H1 (cell line): ENCODE measurements at regions not wholly inside any gene's neighbourhood (a gene's known extent, or its start where the extent isn't known, plus 50 kb on each side); places are given as distances from the start of the nearest gene placed in this dataset.

Experiments
- CTCF ChIA-PET: fragments of 300-600 bp; sonication (Branson Sonifier 250); formaldehyde crosslinking; loops from one replicate; lab custom pipeline; 2021; ENCODE audit not compliant: partially characterized antibody; lab: Charles Lee
- POLR2A ChIA-PET: fragments of 300-600 bp; sonication (Branson Sonifier 250); formaldehyde crosslinking; loops from one replicate; lab custom pipeline; 2021; ENCODE audit warnings: inconsistent platforms; ENCODE audit not compliant: partially characterized antibody; lab: Charles Lee
- DNase-seq, 2 experiments: peaks; one replicate each; pipeline versions ENCODE4 v3.0.0 to v3.0.0-alpha.2; 2010 to 2022; ENCODE audit warnings: low spot score in 2 of 2, low read depth in 1 of 2, mixed read lengths in 1 of 2
- FAIRE-seq: peaks from 2 replicates; lab custom pipeline; 2011; peaks lifted over from hg19 to GRCh38; lab: Jason Lieb, UNC
- H2AFZ ChIP-seq: 2 replicates; pipeline ENCODE4 v1.8.1; 2012; ENCODE audit warnings: low read length, inconsistent platforms
- H2AK5ac ChIP-seq: 2 replicates; pipeline ENCODE4 v1.6.1; 2013; ENCODE audit warnings: low read depth, low read length
- H2BK120ac ChIP-seq: replicated peaks from 2 replicates; pipeline ENCODE3; 2013; ENCODE audit warnings: low read depth, low read length, inconsistent platforms
- H2BK12ac ChIP-seq: 2 replicates; pipeline ENCODE4 v1.6.1; 2013; ENCODE audit warnings: low read depth, low read length
- H2BK15ac ChIP-seq: 2 replicates; pipeline ENCODE4 v1.6.1; 2013; ENCODE audit warnings: low read length
- H2BK20ac ChIP-seq: 2 replicates; pipeline ENCODE4 v1.6.1; 2013; ENCODE audit warnings: low read length
- H2BK5ac ChIP-seq: 2 replicates; pipeline ENCODE4 v1.6.1; 2013; ENCODE audit warnings: low read depth, low read length
- H3K14ac ChIP-seq: 2 replicates; pipeline ENCODE4 v1.6.1; 2013; ENCODE audit warnings: inconsistent platforms; ENCODE audit not compliant: insufficient read length
- H3K18ac ChIP-seq: 2 replicates; pipeline ENCODE4 v1.6.1; 2013; ENCODE audit warnings: low read length; ENCODE audit errors: extremely low read depth
- H3K23ac ChIP-seq: 2 replicates; pipeline ENCODE4 v1.6.1; 2013; ENCODE audit warnings: inconsistent platforms; ENCODE audit not compliant: insufficient read length
- H3K23me2 ChIP-seq: 2 replicates; pipeline ENCODE4 v1.6.1; 2013; ENCODE audit warnings: low read depth, low read length
- H3K27ac ChIP-seq: 2 replicates; pipeline ENCODE4 v1.6.1; 2011; ENCODE audit warnings: low read depth, low read length, inconsistent platforms
- H3K27me3 ChIP-seq, 4 experiments: replicated peaks in 1 of 4; 1 replicate in 1 of 4; 2 replicates in 3 of 4; pipeline versions ENCODE4 v1.6.1 to v1.8.1; 2011 to 2013; ENCODE audit warnings: low read length in 3 of 4, mild to moderate bottlenecking in 3 of 4, inconsistent platforms in 2 of 4, mixed read lengths in 2 of 4, moderate library complexity in 1 of 4; ENCODE audit not compliant: control insufficient read depth in 3 of 4, insufficient read depth in 3 of 4; ENCODE audit errors: extremely low read depth in 1 of 4
- H3K36me3 ChIP-seq, 4 experiments: 2 replicates each; pipeline versions ENCODE4 v1.6.1 to v1.8.1; 2011 to 2013; ENCODE audit warnings: mild to moderate bottlenecking in 4 of 4, low read length in 3 of 4, moderate library complexity in 2 of 4, control low read depth in 1 of 4, inconsistent platforms in 1 of 4; ENCODE audit not compliant: insufficient read depth in 4 of 4, control insufficient read depth in 2 of 4
- H3K4ac ChIP-seq: replicated peaks from 2 replicates; pipeline ENCODE3; 2013; ENCODE audit warnings: low read length, low read depth, mixed read lengths, inconsistent platforms; ENCODE audit not compliant: insufficient read length
- H3K4me1 ChIP-seq, 4 experiments: replicated peaks in 1 of 4; 1 replicate in 1 of 4; 2 replicates in 3 of 4; pipeline versions ENCODE4 v1.6.1 to v1.8.1; 2011 to 2013; ENCODE audit warnings: low read length in 3 of 4, inconsistent platforms in 2 of 4, mixed read lengths in 1 of 4; ENCODE audit not compliant: insufficient read depth in 4 of 4, control insufficient read depth in 3 of 4
- H3K4me2 ChIP-seq, 2 experiments: 2 replicates each; pipeline versions ENCODE4 v1.6.1 to v1.8.1; 2011 to 2013; ENCODE audit warnings: low read depth in 2 of 2, low read length in 2 of 2, control low read depth in 1 of 2, inconsistent platforms in 1 of 2, mild to moderate bottlenecking in 1 of 2; ENCODE audit not compliant: insufficient read depth in 1 of 2
- H3K4me3 ChIP-seq, 4 experiments: fragments of 200-600, 300-600 bp in 1 of 4; sonication (generic), shearing (Covaris generic), sonication (Bioruptor Twin) in 1 of 4; 2 replicates each; pipeline versions ENCODE4 v1.5.1 to v1.8.1; 2011 to 2016; ENCODE audit warnings: low read length in 4 of 4, low read depth in 3 of 4, control low read depth in 2 of 4, inconsistent platforms in 2 of 4, mild to moderate bottlenecking in 2 of 4, mixed read lengths in 1 of 4, moderate library complexity in 1 of 4; ENCODE audit not compliant: insufficient read depth in 2 of 4; ENCODE audit errors: extremely low read depth in 1 of 4
- H3K56ac ChIP-seq: replicated peaks from 2 replicates; pipeline ENCODE3; 2013; ENCODE audit warnings: low read depth, mild to moderate bottlenecking, mixed read lengths, low read length, inconsistent platforms; ENCODE audit not compliant: insufficient read length
- H3K79me1 ChIP-seq: 2 replicates; pipeline ENCODE4 v1.6.1; 2013; ENCODE audit warnings: low read depth, low read length, control low read depth
- H3K79me2 ChIP-seq, 2 experiments: 2 replicates each; pipeline versions ENCODE4 v1.6.1 to v1.8.1; 2012 to 2013; ENCODE audit warnings: low read length in 2 of 2, mild to moderate bottlenecking in 2 of 2, inconsistent platforms in 1 of 2; ENCODE audit not compliant: insufficient read depth in 2 of 2, control insufficient read depth in 1 of 2
- H3K9ac ChIP-seq, 4 experiments: replicated peaks in 1 of 4; 1 replicate in 1 of 4; 2 replicates in 3 of 4; pipeline versions ENCODE4 v1.6.1 to v1.8.1; 2011 to 2013; ENCODE audit warnings: low read depth in 3 of 4, low read length in 3 of 4, control low read depth in 2 of 4, mild to moderate bottlenecking in 2 of 4, moderate library complexity in 2 of 4, inconsistent platforms in 1 of 4; ENCODE audit errors: extremely low read depth in 1 of 4
- H3K9me3 ChIP-seq, 2 experiments: 2 replicates each; pipeline versions ENCODE4 v1.6.1 to v1.8.1; 2012 to 2013; ENCODE audit warnings: mild to moderate bottlenecking in 2 of 2, moderate library complexity in 2 of 2, control low read depth in 1 of 2, inconsistent platforms in 1 of 2, low read depth in 1 of 2, low read length in 1 of 2, mixed read lengths in 1 of 2; ENCODE audit not compliant: insufficient read depth in 2 of 2
- H4K20me1 ChIP-seq, 2 experiments: replicated peaks in 1 of 2; 2 replicates each; pipeline versions ENCODE3 to v1.8.1; 2011 to 2013; ENCODE audit warnings: inconsistent platforms in 2 of 2, low read length in 2 of 2, mild to moderate bottlenecking in 1 of 2; ENCODE audit not compliant: insufficient read depth in 2 of 2, control insufficient read depth in 1 of 2
- H4K5ac ChIP-seq: 2 replicates; pipeline ENCODE4 v1.6.1; 2013; ENCODE audit warnings: low read length, low read depth, mixed read lengths, inconsistent platforms; ENCODE audit not compliant: insufficient read length
- H4K8ac ChIP-seq: 2 replicates; pipeline ENCODE4 v1.8.0; 2013; ENCODE audit warnings: mild to moderate bottlenecking, moderate library complexity, low read length, inconsistent platforms; ENCODE audit not compliant: insufficient read depth; ENCODE audit errors: extremely low read depth
- H4K91ac ChIP-seq: replicated peaks from 2 replicates; pipeline ENCODE3; 2013; ENCODE audit warnings: low read length, mixed read lengths, inconsistent platforms; ENCODE audit not compliant: insufficient read length
- CBX5 ChIP-seq: fragments of 300-800, 300-1000 bp; sonication (generic); IDR thresholded peaks from 2 replicates; pipeline ENCODE4 v1.7.1; 2016; ENCODE audit warnings: antibody characterized with exemption, low read length, low read depth
- CBX8 ChIP-seq: fragments of 300-800, 300-1000 bp; sonication (generic); IDR thresholded peaks from 2 replicates; pipeline ENCODE4 v1.7.1; 2016; ENCODE audit warnings: low read depth, low read length, borderline replicate concordance
- CHD2 ChIP-seq: IDR thresholded peaks from 2 replicates; pipeline ENCODE4 v1.6.1; 2012; ENCODE audit warnings: low read length, improper control_type of control experiment
- CREB1 ChIP-seq: IDR thresholded peaks from 2 replicates; pipeline ENCODE4 v1.6.1; 2012; ENCODE audit warnings: inconsistent platforms
- FOSL1 ChIP-seq: IDR thresholded peaks from 2 replicates; pipeline ENCODE4 v1.6.1; 2011; ENCODE audit warnings: mild to moderate bottlenecking, low read depth, low read length, moderate library complexity; ENCODE audit not compliant: insufficient read depth
- GTF2F1 ChIP-seq: IDR thresholded peaks from 2 replicates; pipeline ENCODE4 v1.6.1; 2012; ENCODE audit warnings: low read depth, low read length, improper control_type of control experiment, borderline replicate concordance
- KDM1A ChIP-seq: fragments of 200-600, 300-600 bp; sonication (generic); IDR thresholded peaks from 2 replicates; pipeline ENCODE4 v1.7.1; 2016; ENCODE audit warnings: mild to moderate bottlenecking, low read length, borderline replicate concordance
- MAX ChIP-seq: IDR thresholded peaks from 2 replicates; pipeline ENCODE4 v1.6.1; 2012; ENCODE audit warnings: inconsistent platforms
- RAD21 ChIP-seq, 2 experiments: IDR thresholded peaks in 1 of 2; conservative IDR thresholded peaks in 1 of 2; 2 replicates each; pipeline ENCODE4 v1.6.1; 2011; ENCODE audit warnings: low read depth in 2 of 2, low read length in 2 of 2, improper control_type of control experiment in 1 of 2, inconsistent platforms in 1 of 2, mild to moderate bottlenecking in 1 of 2, moderate library complexity in 1 of 2
- SAP30 ChIP-seq: fragments of 300-600 bp; sonication (generic); IDR thresholded peaks from 2 replicates; pipeline ENCODE4 v1.7.1; 2012; ENCODE audit warnings: low read length, moderate library complexity, mild to moderate bottlenecking, inconsistent platforms; ENCODE audit not compliant: insufficient read depth, insufficient replicate concordance
- SIX5 ChIP-seq: IDR thresholded peaks from 2 replicates; pipeline ENCODE4 v1.6.1; 2011; ENCODE audit warnings: mild to moderate bottlenecking, low read depth, low read length
- SUZ12 ChIP-seq: fragments of 200-600 bp; sonication (generic); IDR thresholded peaks from 2 replicates; pipeline ENCODE4 v1.6.1; 2012; ENCODE audit warnings: mild to moderate bottlenecking, inconsistent platforms, low read length, moderate library complexity, mixed read lengths
- TCF12 ChIP-seq: IDR thresholded peaks from 2 replicates; pipeline ENCODE4 v1.6.1; 2011; ENCODE audit warnings: low read depth, mild to moderate bottlenecking, low read length
- WGBS, 2 experiments: shearing (Covaris generic) in 1 of 2; methylation state at CpG; one replicate each; pipeline versions ENCODE4 v1.1.6 to v1.1.7; 2013 to 2015; ENCODE audit warnings: low lambda C conversion rate in 2 of 2, mixed read lengths in 2 of 2, inconsistent platforms in 1 of 2, low coverage in 1 of 2, missing lambda C conversion rate in 1 of 2; ENCODE audit not compliant: insufficient replicate concordance in 2 of 2, insufficient coverage in 1 of 2, insufficient read length in 1 of 2; ENCODE audit errors: extremely low coverage in 1 of 2, missing lambda C conversion rate in 1 of 2; 5-methylcytosine and 5-hydroxymethylcytosine counted together
- TF ChIP-seq, protein P1 (sequence below): IDR thresholded peaks from 2 replicates; pipeline ENCODE4 v1.6.1; 2011; ENCODE audit warnings: low read depth, mild to moderate bottlenecking, low read length; ENCODE audit not compliant: insufficient read depth

- Histone ChIP-seq H3K4me1 (no peaks in the 10 kb centered on the region; a peak in 1 of 7 replicates), H4K8ac (no peak overlapping the region), H3K27ac (no peak overlapping the region), H4K5ac (no peak overlapping the region), H2AFZ (no peak overlapping the region), H3K14ac (no peak overlapping the region), H3K4me3 (no peak overlapping the region), H3K56ac (no peak overlapping the region), H2BK120ac (no peak overlapping the region), H3K36me3 (no peaks in the 10 kb centered on the region), H3K4ac (no peak overlapping the region), H3K9ac (no peak overlapping the region), H2BK5ac (no peak overlapping the region), H3K23ac (no peak overlapping the region), H3K23me2 (peaks cover 6% of the 10 kb centered on the region; the same call in 1 of the 2 replicates), H2AK5ac (no peak overlapping the region), H3K4me2 (no peak overlapping the region), H2BK20ac (no peak overlapping the region), H3K18ac (no peak overlapping the region), H2BK15ac (no peak overlapping the region), H2BK12ac (no peak overlapping the region), H3K79me2 (no peaks in the 10 kb centered on the region), H3K27me3 (no peaks in the 10 kb centered on the region), H3K9me3 (no peaks in the 10 kb centered on the region), H4K91ac (no peak overlapping the region), H3K79me1 (no peaks in the 10 kb centered on the region; the same call in 1 of the 2 replicates), H4K20me1 (peaks cover 0 to 6% of the 10 kb centered on the region in 2 experiments)
- no peak for DNase-seq
- 82% methylated on average over 10 of the region's 10 CpGs; no CpG with 5 or more reads in 1 of the 2 experiments for WGBS, 2 experiments
- POLR2A ChIA-PET: no interaction called here
- CTCF ChIA-PET: interaction anchor here (0.7 to 0.9 kb wide), 3 partner anchors 10 to 468 kb away, joined by 3 to 4 read pairs (median 4); no protein-coding TSS in a partner anchor
- no peak for FAIRE-seq
- TF ChIP-seq SIX5 (no peak), SAP30 (no peak), KDM1A (no peak), CBX5 (no peak), CBX8 (no peak), MAX (no peak), SUZ12 (no peak), CREB1 (no peak), FOSL1 (no peak), TCF12 (no peak), CHD2 (no peak), GTF2F1 (no peak), RAD21 (IDR thresholded peaks at IDR 0.05 in 1 of 2, conservative IDR thresholded peaks at IDR 0.05 in 1 of 2; ENCODE audit: low read depth in 2 of 2, low read length in 2 of 2) (no peak)
- TF ChIP-seq, protein P1, sequence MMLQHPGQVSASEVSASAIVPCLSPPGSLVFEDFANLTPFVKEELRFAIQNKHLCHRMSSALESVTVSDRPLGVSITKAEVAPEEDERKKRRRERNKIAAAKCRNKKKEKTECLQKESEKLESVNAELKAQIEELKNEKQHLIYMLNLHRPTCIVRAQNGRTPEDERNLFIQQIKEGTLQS: no peak
These were observed 533.7 kb downstream of the LIG4 start for GRCh38 chr13:107681600-107681999.
